ENCODE measurements at regions not wholly inside any gene's neighbourhood (a gene's known extent, or its start where the extent isn't known, plus 50 kb on each side); places are given as distances from the start of the nearest gene placed in this dataset.

DNA sequence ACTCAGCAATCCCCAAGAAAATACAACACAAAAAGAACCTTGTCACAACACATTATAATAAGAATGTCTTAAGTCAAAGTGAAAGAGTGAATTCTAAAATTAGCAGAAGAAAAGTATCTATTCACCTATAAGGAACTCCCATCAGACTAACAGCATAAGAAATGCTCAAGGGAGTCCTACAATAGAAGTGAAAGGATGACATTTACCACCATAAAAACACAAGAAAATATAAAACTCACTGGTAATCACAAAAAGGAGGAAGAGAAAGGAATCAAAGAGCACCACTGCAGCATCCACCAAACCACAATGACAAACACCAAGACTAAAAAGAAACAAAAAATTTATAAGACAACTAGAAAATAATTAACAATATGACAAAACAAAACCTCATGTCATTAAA lies 257.0 kb upstream of the AGTR2 start:
- TF ChIP-seq, protein P1, sequence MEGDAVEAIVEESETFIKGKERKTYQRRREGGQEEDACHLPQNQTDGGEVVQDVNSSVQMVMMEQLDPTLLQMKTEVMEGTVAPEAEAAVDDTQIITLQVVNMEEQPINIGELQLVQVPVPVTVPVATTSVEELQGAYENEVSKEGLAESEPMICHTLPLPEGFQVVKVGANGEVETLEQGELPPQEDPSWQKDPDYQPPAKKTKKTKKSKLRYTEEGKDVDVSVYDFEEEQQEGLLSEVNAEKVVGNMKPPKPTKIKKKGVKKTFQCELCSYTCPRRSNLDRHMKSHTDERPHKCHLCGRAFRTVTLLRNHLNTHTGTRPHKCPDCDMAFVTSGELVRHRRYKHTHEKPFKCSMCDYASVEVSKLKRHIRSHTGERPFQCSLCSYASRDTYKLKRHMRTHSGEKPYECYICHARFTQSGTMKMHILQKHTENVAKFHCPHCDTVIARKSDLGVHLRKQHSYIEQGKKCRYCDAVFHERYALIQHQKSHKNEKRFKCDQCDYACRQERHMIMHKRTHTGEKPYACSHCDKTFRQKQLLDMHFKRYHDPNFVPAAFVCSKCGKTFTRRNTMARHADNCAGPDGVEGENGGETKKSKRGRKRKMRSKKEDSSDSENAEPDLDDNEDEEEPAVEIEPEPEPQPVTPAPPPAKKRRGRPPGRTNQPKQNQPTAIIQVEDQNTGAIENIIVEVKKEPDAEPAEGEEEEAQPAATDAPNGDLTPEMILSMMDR (conservative IDR thresholded peaks at IDR 0.05; ENCODE audit: low read length): no peak
- no peak for TF ChIP-seq EZH2phosphoT487 (IDR thresholded peaks at IDR 0.05; ENCODE audit: borderline replicate concordance)
